Caki2 (cell line): ENCODE measurements at regions not wholly inside any gene's neighbourhood (a gene's known extent, or its start where the extent isn't known, plus 50 kb on each side); places are given as distances from the start of the nearest gene placed in this dataset.

Experiments
- DNase-seq: peaks from one replicate; pipeline ENCODE4 v3.0.0-alpha.2; 2015; ENCODE audit warnings: low read depth
- in situ Hi-C: cut with HindIII; loops from 2 replicates; pipeline ENCODE4 v1.10.0; 2016; ENCODE audit warnings: low sequenced_read_pairs, low pct_unique_long_range_greater_than_20kb, mixed read lengths

GRCh38 chr2:217399291-217399690 lies 539.4 kb upstream of the TNP1 start:
- in situ Hi-C loops, result no loop called here
- DNase-seq, result no peak

- DNase-seq, result no peak
- in situ Hi-C loops, result no loop called here
Measured at GRCh38 chr2:217398860-217399259, 539.0 kb upstream of the TNP1 start.

- DNase-seq, result no peak
Measured at GRCh38 chr2:217398101-217398500, 538.2 kb upstream of the TNP1 start.

GRCh38 chr2:217396586-217396985 lies 536.7 kb upstream of the TNP1 start:
- no peak for DNase-seq
- in situ Hi-C loops, result no loop called here

More at GRCh38 chr2:217398101-217398500, 538.2 kb upstream of the TNP1 start:
- in situ Hi-C loops, result no loop called here

GRCh38 chr2:217396165-217396564 lies 536.3 kb upstream of the TNP1 start:
- in situ Hi-C loops, result no loop called here
- DNase-seq, result no peak

GRCh38 chr2:217394510-217395351 lies 534.9 kb upstream of the TNP1 start:
- DNase-seq, result no peak
- in situ Hi-C loops, result no loop called here

- in situ Hi-C loops, result no loop called here
- DNase-seq, result no peak
Measured at GRCh38 chr2:217393585-217394032, 533.7 kb upstream of the TNP1 start.

GRCh38 chr2:217392930-217393584 lies 533.2 kb upstream of the TNP1 start:
- DNase-seq, result no peak
- in situ Hi-C loops, result no loop called here

GRCh38 chr2:217387776-217388387 lies 528.0 kb upstream of the TNP1 start:
- in situ Hi-C loops, result no loop called here
- no peak for DNase-seq

- in situ Hi-C loops, result no loop called here
- no peak for DNase-seq
Measured at GRCh38 chr2:217386041-217386440, 526.2 kb upstream of the TNP1 start.

- DNase-seq, result no peak
- in situ Hi-C loops, result no loop called here
Measured at GRCh38 chr2:217383620-217384019, 523.8 kb upstream of the TNP1 start.

GRCh38 chr2:217382794-217383193 lies 522.9 kb upstream of the TNP1 start:
- in situ Hi-C loops, result no loop called here

GRCh38 chr2:217379807-217380206 lies 519.9 kb upstream of the TNP1 start:
- in situ Hi-C loops, result no loop called here
- DNase-seq, result no peak

More at GRCh38 chr2:217382794-217383193, 522.9 kb upstream of the TNP1 start:
- no peak for DNase-seq

GRCh38 chr2:217372794-217373193 lies 512.9 kb upstream of the TNP1 start:
- DNase-seq, result no peak
- in situ Hi-C loops, result no loop called here

GRCh38 chr2:217371781-217372213 lies 511.9 kb upstream of the TNP1 start:
- DNase-seq, result no peak
- in situ Hi-C loops, result no loop called here

- DNase-seq, result peak; percentile 65
- in situ Hi-C loops, result no loop called here
Measured at GRCh38 chr2:217370391-217370790, 510.5 kb upstream of the TNP1 start.

- in situ Hi-C loops, result no loop called here
Measured at GRCh38 chr2:217367464-217367863, 507.6 kb upstream of the TNP1 start.

GRCh38 chr2:217366966-217367365 lies 507.1 kb upstream of the TNP1 start:
- in situ Hi-C loops, result no loop called here
- DNase-seq, result peak; percentile 50

More at GRCh38 chr2:217367464-217367863, 507.6 kb upstream of the TNP1 start:
- peak; percentile 59 for DNase-seq

- in situ Hi-C loops, result no loop called here
- DNase-seq, result no peak
Measured at GRCh38 chr2:217366266-217366895, 506.5 kb upstream of the TNP1 start.
